ENCODE measurements at regions not wholly inside any gene's neighbourhood (a gene's known extent, or its start where the extent isn't known, plus 50 kb on each side); places are given as distances from the start of the nearest gene placed in this dataset.

- WGBS, 2 donors = 77 to 84% methylated on average over 1 of the region's 1 CpG
These were observed 669.8 kb upstream of the PCDH15 start for GRCh38 chr10:55470840-55471239.

GRCh38 chr10:55466806-55467504, 665.9 kb upstream of the PCDH15 start:
- 70 to 71% methylated on average over 2 of the region's 2 CpGs for WGBS, 2 donors
- no peak overlapping the region for H3K27ac ChIP-seq (ENCODE audit: low read depth in 2 of 2, low read length in 1 of 2)
- no peaks in the 10 kb centered on the region for H3K27me3 ChIP-seq (ENCODE audit: control insufficient read depth in 1 of 2, insufficient read depth in 2 of 2, low read length in 2 of 2)
- no peak overlapping the region for H3K4me3 ChIP-seq (ENCODE audit: low read depth in 1 of 2, low read length in 2 of 2)
- H3K4me1 ChIP-seq (ENCODE audit: control insufficient read depth in 2 of 2, insufficient read depth in 2 of 2, low read length in 1 of 2) = no peaks in the 10 kb centered on the region
- H3K36me3 ChIP-seq (ENCODE audit: control insufficient read depth in 2 of 2, insufficient read depth in 2 of 2, low read length in 1 of 2) = no peaks in the 10 kb centered on the region
- no peaks in the 10 kb centered on the region for H3K9me3 ChIP-seq (ENCODE audit: control insufficient read depth in 2 of 2, insufficient read depth in 1 of 2, low read depth in 1 of 2, low read length in 1 of 2)

More at GRCh38 chr10:55470840-55471239, 669.8 kb upstream of the PCDH15 start:
- Histone ChIP-seq H3K4me3 (ENCODE audit: low read depth in 1 of 2, low read length in 2 of 2) (no peak overlapping the region), H3K36me3 (ENCODE audit: control insufficient read depth in 2 of 2, insufficient read depth in 2 of 2, low read length in 1 of 2) (no peaks in the 10 kb centered on the region), H3K9me3 (ENCODE audit: control insufficient read depth in 2 of 2, insufficient read depth in 1 of 2, low read depth in 1 of 2, low read length in 1 of 2) (no peaks in the 10 kb centered on the region), H3K27ac (ENCODE audit: low read depth in 2 of 2, low read length in 1 of 2) (no peak overlapping the region), H3K27me3 (ENCODE audit: control insufficient read depth in 1 of 2, insufficient read depth in 2 of 2, low read length in 2 of 2) (no peaks in the 10 kb centered on the region), H3K4me1 (ENCODE audit: control insufficient read depth in 2 of 2, insufficient read depth in 2 of 2, low read length in 1 of 2) (no peaks in the 10 kb centered on the region)

GRCh38 chr10:55464083-55464482, 663.1 kb upstream of the PCDH15 start:
- H3K4me3 ChIP-seq (ENCODE audit: low read depth in 1 of 2, low read length in 2 of 2) = no peak overlapping the region
- no peaks in the 10 kb centered on the region for H3K27me3 ChIP-seq (ENCODE audit: control insufficient read depth in 1 of 2, insufficient read depth in 2 of 2, low read length in 2 of 2)
- H3K36me3 ChIP-seq (ENCODE audit: control insufficient read depth in 2 of 2, insufficient read depth in 2 of 2, low read length in 1 of 2) = no peaks in the 10 kb centered on the region
- H3K27ac ChIP-seq (ENCODE audit: low read depth in 2 of 2, low read length in 1 of 2) = no peak overlapping the region
- H3K9me3 ChIP-seq (ENCODE audit: control insufficient read depth in 2 of 2, insufficient read depth in 1 of 2, low read depth in 1 of 2, low read length in 1 of 2) = no peaks in the 10 kb centered on the region
- H3K4me1 ChIP-seq (ENCODE audit: control insufficient read depth in 2 of 2, insufficient read depth in 2 of 2, low read length in 1 of 2) = no peaks in the 10 kb centered on the region
- WGBS, 2 donors = 72 to 74% methylated on average over 4 of the region's 4 CpGs

GRCh38 chr10:55460008-55460407, 659.0 kb upstream of the PCDH15 start:
- no peaks in the 10 kb centered on the region for H3K36me3 ChIP-seq (ENCODE audit: control insufficient read depth in 2 of 2, insufficient read depth in 2 of 2, low read length in 1 of 2)
- H3K9me3 ChIP-seq (ENCODE audit: control insufficient read depth in 2 of 2, insufficient read depth in 1 of 2, low read depth in 1 of 2, low read length in 1 of 2) = no peaks in the 10 kb centered on the region
- H3K4me1 ChIP-seq (ENCODE audit: control insufficient read depth in 2 of 2, insufficient read depth in 2 of 2, low read length in 1 of 2) = no peaks in the 10 kb centered on the region
- no peak overlapping the region for H3K27ac ChIP-seq (ENCODE audit: low read depth in 2 of 2, low read length in 1 of 2)
- H3K4me3 ChIP-seq (ENCODE audit: low read depth in 1 of 2, low read length in 2 of 2) = no peak overlapping the region
- no peaks in the 10 kb centered on the region for H3K27me3 ChIP-seq (ENCODE audit: control insufficient read depth in 1 of 2, insufficient read depth in 2 of 2, low read length in 2 of 2)
- 81 to 82% methylated on average over 3 of the region's 3 CpGs for WGBS, 2 donors

- Histone ChIP-seq H3K4me1 (ENCODE audit: control insufficient read depth in 2 of 2, insufficient read depth in 2 of 2, low read length in 1 of 2) (no peaks in the 10 kb centered on the region), H3K36me3 (ENCODE audit: control insufficient read depth in 2 of 2, insufficient read depth in 2 of 2, low read length in 1 of 2) (no peaks in the 10 kb centered on the region), H3K9me3 (ENCODE audit: control insufficient read depth in 2 of 2, insufficient read depth in 1 of 2, low read depth in 1 of 2, low read length in 1 of 2) (no peaks in the 10 kb centered on the region), H3K4me3 (ENCODE audit: low read depth in 1 of 2, low read length in 2 of 2) (no peak overlapping the region), H3K27me3 (ENCODE audit: control insufficient read depth in 1 of 2, insufficient read depth in 2 of 2, low read length in 2 of 2) (no peaks in the 10 kb centered on the region), H3K27ac (ENCODE audit: low read depth in 2 of 2, low read length in 1 of 2) (no peak overlapping the region)
- WGBS, 2 donors = 35 to 40% methylated on average over 2 of the region's 2 CpGs
These were observed 649.0 kb upstream of the PCDH15 start for GRCh38 chr10:55449981-55450380.

- 85 to 89% methylated on average over 5 of the region's 5 CpGs for WGBS, 2 donors
- no peak overlapping the region for H3K4me3 ChIP-seq (ENCODE audit: low read depth in 1 of 2, low read length in 2 of 2)
These were observed 645.5 kb upstream of the PCDH15 start for GRCh38 chr10:55446441-55447002.

GRCh38 chr10:55441777-55442176, 640.7 kb upstream of the PCDH15 start:
- no peaks in the 10 kb centered on the region for H3K4me1 ChIP-seq (ENCODE audit: control insufficient read depth in 2 of 2, insufficient read depth in 2 of 2, low read length in 1 of 2)
- no peaks in the 10 kb centered on the region for H3K36me3 ChIP-seq (ENCODE audit: control insufficient read depth in 2 of 2, insufficient read depth in 2 of 2, low read length in 1 of 2)
- no peak overlapping the region for H3K4me3 ChIP-seq (ENCODE audit: low read depth in 1 of 2, low read length in 2 of 2)
- peaks cover 0 to 2% of the 10 kb centered on the region in 2 donors for H3K9me3 ChIP-seq (ENCODE audit: control insufficient read depth in 2 of 2, insufficient read depth in 1 of 2, low read depth in 1 of 2, low read length in 1 of 2)
- no peak overlapping the region for H3K27ac ChIP-seq (ENCODE audit: low read depth in 2 of 2, low read length in 1 of 2)
- WGBS, 2 donors = 84 to 89% methylated on average over 2 of the region's 2 CpGs
- H3K27me3 ChIP-seq (ENCODE audit: control insufficient read depth in 1 of 2, insufficient read depth in 2 of 2, low read length in 2 of 2) = no peaks in the 10 kb centered on the region

More at GRCh38 chr10:55446441-55447002, 645.5 kb upstream of the PCDH15 start:
- Histone ChIP-seq H3K4me1 (ENCODE audit: control insufficient read depth in 2 of 2, insufficient read depth in 2 of 2, low read length in 1 of 2) (no peaks in the 10 kb centered on the region), H3K27me3 (ENCODE audit: control insufficient read depth in 1 of 2, insufficient read depth in 2 of 2, low read length in 2 of 2) (no peaks in the 10 kb centered on the region), H3K9me3 (ENCODE audit: control insufficient read depth in 2 of 2, insufficient read depth in 1 of 2, low read depth in 1 of 2, low read length in 1 of 2) (peaks cover 0 to 2% of the 10 kb centered on the region in 2 donors), H3K36me3 (ENCODE audit: control insufficient read depth in 2 of 2, insufficient read depth in 2 of 2, low read length in 1 of 2) (no peaks in the 10 kb centered on the region), H3K27ac (ENCODE audit: low read depth in 2 of 2, low read length in 1 of 2) (no peak overlapping the region)

GRCh38 chr10:55426138-55426537, 625.1 kb upstream of the PCDH15 start:
- Histone ChIP-seq H3K4me3 (ENCODE audit: low read depth in 1 of 2, low read length in 2 of 2) (no peak overlapping the region), H3K4me1 (ENCODE audit: control insufficient read depth in 2 of 2, insufficient read depth in 2 of 2, low read length in 1 of 2) (no peaks in the 10 kb centered on the region), H3K36me3 (ENCODE audit: control insufficient read depth in 2 of 2, insufficient read depth in 2 of 2, low read length in 1 of 2) (no peaks in the 10 kb centered on the region), H3K9me3 (ENCODE audit: control insufficient read depth in 2 of 2, insufficient read depth in 1 of 2, low read depth in 1 of 2, low read length in 1 of 2) (peaks cover 7 to 9% of the 10 kb centered on the region in 2 donors), H3K27ac (ENCODE audit: low read depth in 2 of 2, low read length in 1 of 2) (no peak overlapping the region), H3K27me3 (ENCODE audit: control insufficient read depth in 1 of 2, insufficient read depth in 2 of 2, low read length in 2 of 2) (no peaks in the 10 kb centered on the region)
- 88 to 89% methylated on average over 9 of the region's 9 CpGs for WGBS, 2 donors

GRCh38 chr10:55410415-55410885, 609.4 kb upstream of the PCDH15 start:
- WGBS, 2 donors = 27 to 28% methylated on average over 7 of the region's 7 CpGs
- no peaks in the 10 kb centered on the region for H3K4me1 ChIP-seq (ENCODE audit: control insufficient read depth in 2 of 2, insufficient read depth in 2 of 2, low read length in 1 of 2)
- no peaks in the 10 kb centered on the region for H3K36me3 ChIP-seq (ENCODE audit: control insufficient read depth in 2 of 2, insufficient read depth in 2 of 2, low read length in 1 of 2)
- H3K9me3 ChIP-seq (ENCODE audit: control insufficient read depth in 2 of 2, insufficient read depth in 1 of 2, low read depth in 1 of 2, low read length in 1 of 2) = no peaks in the 10 kb centered on the region
- no peak overlapping the region for H3K4me3 ChIP-seq (ENCODE audit: low read depth in 1 of 2, low read length in 2 of 2)
- H3K27ac ChIP-seq (ENCODE audit: low read depth in 2 of 2, low read length in 1 of 2) = no peak overlapping the region
- H3K27me3 ChIP-seq (ENCODE audit: control insufficient read depth in 1 of 2, insufficient read depth in 2 of 2, low read length in 2 of 2) = no peaks in the 10 kb centered on the region

- Histone ChIP-seq H3K27ac (ENCODE audit: low read depth in 2 of 2, low read length in 1 of 2) (no peak overlapping the region), H3K9me3 (ENCODE audit: control insufficient read depth in 2 of 2, insufficient read depth in 1 of 2, low read depth in 1 of 2, low read length in 1 of 2) (no peaks in the 10 kb centered on the region), H3K36me3 (ENCODE audit: control insufficient read depth in 2 of 2, insufficient read depth in 2 of 2, low read length in 1 of 2) (no peaks in the 10 kb centered on the region), H3K4me3 (ENCODE audit: low read depth in 1 of 2, low read length in 2 of 2) (no peak overlapping the region), H3K4me1 (ENCODE audit: control insufficient read depth in 2 of 2, insufficient read depth in 2 of 2, low read length in 1 of 2) (no peaks in the 10 kb centered on the region), H3K27me3 (ENCODE audit: control insufficient read depth in 1 of 2, insufficient read depth in 2 of 2, low read length in 2 of 2) (no peaks in the 10 kb centered on the region)
- 58 to 73% methylated on average over 6 of the region's 6 CpGs for WGBS, 2 donors
These were observed 603.1 kb upstream of the PCDH15 start for GRCh38 chr10:55404094-55404493.

Data from esophagus (tissue), 2 donors.